Endothelial cell (in vitro differentiated cells): ENCODE measurements at regions not wholly inside any gene's neighbourhood (a gene's known extent, or its start where the extent isn't known, plus 50 kb on each side); places are given as distances from the start of the nearest gene placed in this dataset.

Experiments
- DNase-seq: peaks from one replicate; pipeline ENCODE4 v3.0.0; 2021; ENCODE audit warnings: low spot score
- H3K27ac Mint-ChIP-seq: one replicate; pipeline ENCODE4 v1.8.0; 2021; ENCODE audit warnings: mixed read lengths, inconsistent platforms; ENCODE audit not compliant: unreplicated experiment
- H3K27me3 Mint-ChIP-seq: one replicate; pipeline ENCODE4 v1.8.0; 2021; ENCODE audit warnings: mild to moderate bottlenecking, moderate library complexity, mixed read lengths, inconsistent platforms; ENCODE audit not compliant: unreplicated experiment
- H3K36me3 Mint-ChIP-seq: one replicate; pipeline ENCODE4 v1.8.0; 2021; ENCODE audit warnings: mild to moderate bottlenecking, low read depth, mixed read lengths, inconsistent platforms; ENCODE audit not compliant: unreplicated experiment
- H3K4me1 Mint-ChIP-seq: one replicate; pipeline ENCODE4 v1.8.0; 2021; ENCODE audit warnings: mild to moderate bottlenecking, mixed read lengths, inconsistent platforms; ENCODE audit not compliant: unreplicated experiment
- H3K4me3 Mint-ChIP-seq: one replicate; pipeline ENCODE4 v1.8.0; 2021; ENCODE audit warnings: mild to moderate bottlenecking, mixed read lengths, inconsistent platforms; ENCODE audit not compliant: unreplicated experiment
- H3K9me3 Mint-ChIP-seq: one replicate; pipeline ENCODE4 v1.8.0; 2021; ENCODE audit warnings: mixed read lengths, inconsistent platforms; ENCODE audit not compliant: unreplicated experiment
- TF ChIP-seq, protein P1 (sequence below): fragments of 200-600 bp; sonication (generic); IDR thresholded peaks from one replicate; pipeline ENCODE4 v1.5.0; 2021; ENCODE audit warnings: antibody characterized with exemption; ENCODE audit not compliant: unreplicated experiment

- Mint-ChIP-seq H3K9me3 (no peaks in the 10 kb centered on the region), H3K36me3 (no peaks in the 10 kb centered on the region), H3K27ac (no peak overlapping the region), H3K4me3 (no peak overlapping the region), H3K27me3 (no peaks in the 10 kb centered on the region), H3K4me1 (no peaks in the 10 kb centered on the region)
- no peak for DNase-seq
- TF ChIP-seq, protein P1, sequence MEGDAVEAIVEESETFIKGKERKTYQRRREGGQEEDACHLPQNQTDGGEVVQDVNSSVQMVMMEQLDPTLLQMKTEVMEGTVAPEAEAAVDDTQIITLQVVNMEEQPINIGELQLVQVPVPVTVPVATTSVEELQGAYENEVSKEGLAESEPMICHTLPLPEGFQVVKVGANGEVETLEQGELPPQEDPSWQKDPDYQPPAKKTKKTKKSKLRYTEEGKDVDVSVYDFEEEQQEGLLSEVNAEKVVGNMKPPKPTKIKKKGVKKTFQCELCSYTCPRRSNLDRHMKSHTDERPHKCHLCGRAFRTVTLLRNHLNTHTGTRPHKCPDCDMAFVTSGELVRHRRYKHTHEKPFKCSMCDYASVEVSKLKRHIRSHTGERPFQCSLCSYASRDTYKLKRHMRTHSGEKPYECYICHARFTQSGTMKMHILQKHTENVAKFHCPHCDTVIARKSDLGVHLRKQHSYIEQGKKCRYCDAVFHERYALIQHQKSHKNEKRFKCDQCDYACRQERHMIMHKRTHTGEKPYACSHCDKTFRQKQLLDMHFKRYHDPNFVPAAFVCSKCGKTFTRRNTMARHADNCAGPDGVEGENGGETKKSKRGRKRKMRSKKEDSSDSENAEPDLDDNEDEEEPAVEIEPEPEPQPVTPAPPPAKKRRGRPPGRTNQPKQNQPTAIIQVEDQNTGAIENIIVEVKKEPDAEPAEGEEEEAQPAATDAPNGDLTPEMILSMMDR: no peak
These were observed 1144.5 kb downstream of the FSCB start for GRCh38 chr14:43362586-43362985.

GRCh38 chr14:43361751-43362150 is 1145.3 kb downstream of the FSCB start:
- H3K9me3 Mint-ChIP-seq: no peaks in the 10 kb centered on the region
- no peaks in the 10 kb centered on the region for H3K4me1 Mint-ChIP-seq
- no peaks in the 10 kb centered on the region for H3K27me3 Mint-ChIP-seq
- H3K36me3 Mint-ChIP-seq: no peaks in the 10 kb centered on the region
- no peak for DNase-seq
- TF ChIP-seq, protein P1: no peak
- H3K4me3 Mint-ChIP-seq: no peak overlapping the region
- no peak overlapping the region for H3K27ac Mint-ChIP-seq

GRCh38 chr14:43360239-43360638 is 1146.8 kb downstream of the FSCB start:
- Mint-ChIP-seq H3K4me3 (no peak overlapping the region), H3K27ac (no peak overlapping the region), H3K27me3 (no peaks in the 10 kb centered on the region), H3K36me3 (no peaks in the 10 kb centered on the region), H3K4me1 (no peaks in the 10 kb centered on the region), H3K9me3 (no peaks in the 10 kb centered on the region)
- DNase-seq: no peak
- TF ChIP-seq, protein P1: no peak

DNA sequence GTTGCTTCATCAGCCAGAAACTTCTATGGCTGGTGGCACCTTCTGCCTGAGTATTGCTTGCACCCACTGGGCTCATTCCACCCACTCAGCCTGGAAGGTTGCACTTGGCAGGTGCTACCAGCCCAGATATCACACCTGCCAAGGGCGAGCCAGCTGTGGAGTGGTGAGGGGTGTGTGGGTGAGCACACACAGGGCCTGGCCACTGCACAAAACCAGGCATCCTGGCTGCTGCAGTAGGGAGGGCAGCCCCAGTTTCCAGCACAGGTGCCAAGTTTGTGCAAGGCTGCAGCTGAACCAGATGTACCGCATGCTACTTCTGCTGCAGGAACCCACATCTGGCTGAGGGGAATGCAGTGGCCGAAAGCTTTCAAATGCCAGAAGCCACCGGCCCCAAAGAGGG is 1147.8 kb downstream of the FSCB start:
- no peaks in the 10 kb centered on the region for H3K36me3 Mint-ChIP-seq
- H3K9me3 Mint-ChIP-seq: no peaks in the 10 kb centered on the region
- TF ChIP-seq, protein P1: no peak
- DNase-seq: no peak
- no peak overlapping the region for H3K4me3 Mint-ChIP-seq
- H3K27ac Mint-ChIP-seq: no peak overlapping the region
- no peaks in the 10 kb centered on the region for H3K27me3 Mint-ChIP-seq
- H3K4me1 Mint-ChIP-seq: no peaks in the 10 kb centered on the region

DNA sequence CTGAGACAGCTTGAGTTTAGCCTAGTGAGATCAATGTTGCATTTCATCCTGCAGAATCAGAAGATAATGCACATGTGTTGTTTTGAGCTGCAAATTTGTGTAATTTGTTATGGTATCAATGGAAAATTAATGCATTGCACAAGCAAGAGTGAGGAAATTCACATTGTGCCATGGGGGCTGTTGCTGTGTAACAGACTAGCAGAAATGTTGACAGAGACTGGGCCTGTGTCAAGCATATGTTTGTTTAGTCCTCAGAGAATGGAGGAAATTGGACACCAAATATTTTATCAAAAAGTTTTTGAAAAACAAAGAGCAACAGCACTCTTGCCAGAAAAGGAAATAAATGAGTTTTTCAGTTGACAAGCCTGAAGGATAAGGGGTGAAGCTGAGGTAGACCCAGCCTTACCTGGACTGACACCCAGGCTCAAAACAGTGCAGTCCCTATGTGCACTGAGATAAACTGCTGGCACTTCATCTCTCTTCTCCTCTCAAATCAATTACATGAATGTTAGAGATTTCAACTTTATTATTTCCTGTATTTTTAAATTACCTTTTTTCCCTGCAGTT is 1150.0 kb downstream of the FSCB start:
- Mint-ChIP-seq H3K27ac (no peak overlapping the region), H3K4me3 (no peak overlapping the region), H3K27me3 (no peaks in the 10 kb centered on the region), H3K4me1 (no peaks in the 10 kb centered on the region), H3K9me3 (no peaks in the 10 kb centered on the region), H3K36me3 (no peaks in the 10 kb centered on the region)
- DNase-seq: no peak
- TF ChIP-seq, protein P1: no peak
